Activated CD4-positive, alpha-beta T cell treated with anti-CD3 and anti-CD28 coated beads, Interleukin-2, Interleukin-4, amounts not matched to agents 100 ng/mL and 50 ng/mL, durations not matched to agents 16 hours and 8 hours (primary cell): ENCODE measurements at regions not wholly inside any gene's neighbourhood (a gene's known extent, or its start where the extent isn't known, plus 50 kb on each side); places are given as distances from the start of the nearest gene placed in this dataset.

Experiments used
- DNase-seq: peaks from one replicate; pipeline ENCODE4 v3.0.0-alpha.2; 2020; ENCODE audit warnings: low spot score

DNA sequence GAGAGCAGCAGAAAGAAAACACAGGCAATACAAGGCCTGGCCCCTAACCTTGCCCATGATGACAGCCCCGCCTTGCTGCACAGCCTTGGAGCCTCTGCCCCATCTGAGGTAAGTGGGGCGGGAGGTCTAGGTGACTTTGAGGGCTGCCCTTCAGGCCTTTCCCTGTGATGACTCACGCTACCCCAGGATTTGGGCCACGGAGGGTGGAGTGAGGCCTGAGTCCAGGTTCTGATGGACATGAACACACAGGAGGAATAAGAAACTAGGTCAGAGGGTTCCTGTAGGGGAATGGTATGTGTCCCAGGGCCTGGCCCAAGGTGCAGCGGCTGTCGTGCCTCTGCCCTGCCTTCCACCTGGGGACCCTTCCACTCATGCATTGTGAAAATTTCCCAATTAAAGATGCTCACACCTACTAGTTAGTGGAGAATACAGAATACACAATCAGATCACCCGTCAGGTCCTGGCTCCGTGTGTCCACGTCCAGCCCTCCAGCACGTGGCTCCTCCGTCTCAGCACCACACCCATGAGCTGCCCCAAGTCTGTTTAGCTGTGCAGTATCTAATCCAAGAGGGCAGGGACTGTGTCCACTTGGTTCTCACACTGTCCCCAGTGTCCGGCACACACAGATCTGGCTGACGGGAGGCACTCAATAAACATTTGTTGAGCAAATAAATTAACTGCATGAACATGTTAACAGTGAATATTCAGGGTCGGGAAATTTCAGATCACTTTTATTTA lies 111.0 kb downstream of the CHST1 start:
- DNase-seq: no peak

DNA sequence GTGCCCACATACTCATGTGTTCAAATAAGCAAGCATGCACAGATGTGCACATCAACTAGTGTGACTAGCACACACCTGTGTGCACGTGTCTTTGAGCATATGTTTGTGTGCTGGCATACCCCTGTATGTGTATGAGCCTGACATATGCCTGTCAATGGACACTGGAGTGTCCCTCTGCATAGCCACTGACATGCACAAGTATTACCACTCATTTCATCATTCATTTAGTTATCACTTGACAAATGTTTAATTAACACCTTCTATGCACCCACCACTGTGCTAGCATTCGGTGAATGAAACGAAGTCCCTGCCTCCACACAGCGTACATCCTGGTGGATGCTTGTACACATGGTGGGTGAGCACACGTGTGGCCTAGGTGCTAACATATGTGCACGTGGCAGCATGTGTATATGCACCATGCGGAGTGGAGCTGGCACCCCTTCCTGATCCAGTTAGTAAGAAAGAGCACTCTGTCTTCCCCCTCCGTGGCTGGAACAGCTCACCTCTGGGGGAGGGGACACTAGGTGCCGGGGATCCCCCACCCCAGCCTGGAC lies 112.0 kb downstream of the CHST1 start:
- no peak for DNase-seq

DNA sequence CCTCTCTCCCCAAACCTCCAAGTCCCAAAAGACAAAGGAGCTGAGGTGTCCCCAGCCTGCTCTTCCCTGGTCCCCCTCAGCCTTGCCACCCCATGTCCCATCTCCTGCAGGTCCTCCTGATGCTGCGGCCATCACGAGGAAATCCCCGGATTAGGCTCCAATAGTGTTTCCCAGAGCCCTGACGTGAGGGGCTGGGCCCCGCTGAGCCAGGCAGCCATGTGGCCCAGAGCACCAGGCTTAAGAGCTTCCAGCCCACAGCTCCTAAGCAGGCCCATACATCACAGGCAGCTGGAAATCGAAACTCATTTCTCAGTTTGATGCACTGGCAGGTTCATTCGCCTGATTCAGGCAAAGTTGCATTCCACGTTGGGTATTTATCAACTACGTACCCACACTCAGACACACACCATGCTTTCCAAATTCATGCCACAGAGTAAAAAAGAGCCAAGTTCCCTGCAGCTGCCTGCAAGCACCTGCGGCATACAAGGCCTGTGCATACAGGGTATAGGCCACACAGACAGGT lies 114.2 kb downstream of the CHST1 start:
- DNase-seq: no peak

DNA sequence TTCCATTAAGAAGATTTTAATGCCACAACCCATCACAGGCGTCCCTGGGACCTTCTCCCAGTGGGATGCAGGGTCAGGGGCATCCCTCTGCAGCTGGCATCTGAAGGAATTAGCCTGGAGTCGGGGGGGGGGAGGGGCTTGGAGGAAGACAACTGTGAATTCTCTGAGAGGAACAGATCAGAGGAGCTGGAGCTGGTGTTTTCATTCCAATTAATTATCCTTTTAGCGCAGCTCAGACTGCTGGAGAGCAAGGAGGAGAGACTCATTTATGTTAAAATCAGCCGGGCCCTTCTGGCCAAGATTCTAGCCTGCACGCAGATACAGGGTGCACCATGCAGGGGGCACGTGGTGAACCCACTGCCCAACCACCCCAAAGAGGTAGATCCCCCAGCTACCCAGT lies 116.2 kb downstream of the CHST1 start:
- no peak for DNase-seq

DNA sequence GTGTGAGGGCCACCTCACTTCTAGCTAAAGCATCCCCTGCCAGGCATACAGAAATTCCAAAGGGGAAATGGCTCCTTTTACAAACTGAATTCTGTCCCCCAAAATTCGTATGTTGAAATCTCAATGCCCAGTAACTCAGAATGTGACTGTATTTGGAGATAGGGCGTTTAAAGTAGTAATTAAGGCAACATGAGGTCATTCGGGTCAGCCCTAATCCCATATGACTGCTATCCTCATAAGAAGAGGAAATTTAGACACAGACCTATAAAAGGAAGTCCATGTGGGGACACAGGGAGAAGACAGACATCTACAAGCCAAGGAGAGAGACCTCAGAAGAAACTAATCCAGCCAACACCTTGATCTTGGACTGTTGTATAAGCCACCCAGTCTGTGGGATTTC lies 119.1 kb downstream of the CHST1 start:
- DNase-seq: no peak

DNA sequence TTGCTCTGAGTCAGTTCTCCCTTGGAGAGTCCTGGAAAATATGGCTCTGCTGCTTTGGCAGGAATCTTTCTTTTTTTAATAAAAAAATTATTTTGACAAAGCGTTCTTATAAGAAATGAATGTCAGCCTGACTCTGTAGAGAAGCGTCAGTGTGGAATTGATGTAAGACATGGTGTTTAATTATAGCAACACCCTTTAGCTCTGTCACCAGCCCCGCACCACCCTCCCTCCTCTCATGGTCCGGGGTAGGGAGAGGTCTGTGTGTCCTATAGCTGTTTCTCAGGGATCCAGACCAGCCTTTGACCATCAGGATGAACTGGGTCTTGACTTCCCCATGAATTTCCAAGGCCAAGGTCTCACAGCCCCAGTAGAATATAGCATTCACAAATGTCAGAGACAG lies 120.6 kb downstream of the CHST1 start:
- DNase-seq: no peak

DNA sequence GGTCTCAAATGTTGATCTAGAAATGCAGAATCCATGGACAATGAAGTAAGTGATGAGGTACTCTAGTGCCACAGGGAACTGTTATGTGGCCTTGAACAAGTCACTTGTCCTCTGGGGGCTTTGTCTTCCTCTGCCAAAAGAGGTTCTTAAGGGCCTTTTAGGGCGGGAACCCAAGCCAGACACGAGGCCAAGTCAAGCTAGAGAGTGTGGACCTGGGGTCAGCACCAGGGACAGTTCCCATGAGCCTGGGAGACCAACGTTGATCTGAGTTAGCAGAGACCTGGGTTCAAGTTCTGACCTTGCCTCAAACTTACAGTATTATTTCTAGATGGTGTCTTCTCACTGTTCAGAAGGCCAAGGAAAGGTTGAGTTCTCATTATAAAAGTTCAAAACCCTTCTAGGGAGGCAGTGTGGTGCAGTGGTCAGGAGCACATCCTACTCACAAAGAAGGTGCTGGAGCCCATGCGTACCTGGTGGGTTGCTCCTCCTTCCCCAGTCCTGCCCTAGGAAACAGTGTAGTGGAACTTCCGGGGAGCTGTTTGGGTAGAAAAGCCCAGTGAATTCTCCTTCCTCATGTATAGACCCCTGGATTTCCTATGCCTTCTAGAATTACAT lies 121.5 kb downstream of the CHST1 start:
- DNase-seq: no peak

DNA sequence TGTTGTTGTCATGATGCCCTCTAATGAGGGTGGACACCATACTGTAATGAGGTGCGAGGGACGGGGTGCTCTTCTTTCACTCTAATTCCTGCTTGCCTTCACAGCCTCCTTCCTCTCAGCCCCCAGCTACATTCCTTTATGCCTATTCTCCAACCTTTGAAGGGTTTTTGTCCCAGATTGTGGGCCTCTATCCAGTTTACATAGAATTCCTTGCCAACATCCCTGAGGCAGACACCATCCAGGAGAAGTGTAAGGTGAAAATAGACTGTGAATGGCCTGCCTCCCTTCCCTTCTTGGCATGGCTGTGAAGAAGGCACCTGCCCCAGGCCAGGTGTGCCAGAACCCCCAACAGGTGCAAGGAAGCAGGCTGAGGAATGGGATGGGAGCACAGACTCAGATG lies 122.3 kb downstream of the CHST1 start:
- DNase-seq: no peak

DNA sequence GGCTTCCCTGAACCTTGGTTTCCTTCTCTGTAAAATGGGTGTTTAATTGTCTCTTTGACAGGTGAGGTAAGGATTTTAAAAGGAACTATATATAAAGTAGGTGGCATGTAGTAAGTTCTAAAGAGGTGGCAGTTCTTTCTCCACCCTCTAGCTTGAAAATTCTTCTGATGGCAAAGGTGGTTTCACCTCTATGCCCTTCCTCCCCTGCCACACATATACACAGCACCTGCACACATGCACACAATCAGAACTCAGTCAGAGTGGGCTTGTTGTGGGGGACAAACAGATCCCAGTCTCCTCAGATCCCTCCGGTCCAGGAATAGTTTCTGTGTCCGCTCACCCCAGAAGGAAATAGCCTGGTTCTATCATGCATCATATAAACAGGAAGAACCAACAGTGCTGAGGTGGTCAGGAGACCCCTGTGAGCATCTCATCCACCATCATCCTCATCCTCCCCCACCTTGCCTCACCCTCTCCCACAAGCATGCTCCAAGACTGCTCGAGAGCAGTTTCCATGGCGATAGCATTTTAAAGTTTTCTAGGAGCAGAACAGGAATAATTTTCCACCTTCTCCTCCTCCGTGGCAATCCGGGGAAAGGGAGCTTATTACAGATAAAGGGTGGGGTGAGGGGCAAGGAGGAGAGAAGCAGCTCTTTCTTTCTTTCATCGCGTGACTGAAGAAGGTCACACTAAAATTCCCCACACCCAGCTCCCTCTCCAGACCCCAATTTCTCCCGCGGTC lies 123.6 kb downstream of the CHST1 start:
- DNase-seq: no peak

DNA sequence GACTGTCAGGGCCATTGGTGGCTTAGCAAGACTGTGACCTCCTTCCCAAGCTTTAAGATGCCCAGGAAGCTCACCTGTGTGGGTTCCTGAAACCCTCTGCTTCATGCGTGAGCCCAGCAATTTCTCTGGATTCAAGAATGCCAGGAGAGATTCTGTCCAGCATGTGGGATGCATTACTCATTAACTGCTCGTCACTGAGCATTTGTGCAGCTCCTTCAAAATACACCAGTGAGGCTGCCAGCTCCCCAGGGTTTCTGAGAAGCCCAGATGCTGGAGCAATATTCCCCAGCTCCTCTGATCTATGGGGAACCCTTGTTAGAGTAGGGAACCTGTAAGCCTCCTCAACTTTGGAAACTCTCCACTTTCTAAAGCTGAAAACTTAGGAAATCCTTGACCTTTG lies 126.5 kb downstream of the CHST1 start:
- DNase-seq: no peak

DNA sequence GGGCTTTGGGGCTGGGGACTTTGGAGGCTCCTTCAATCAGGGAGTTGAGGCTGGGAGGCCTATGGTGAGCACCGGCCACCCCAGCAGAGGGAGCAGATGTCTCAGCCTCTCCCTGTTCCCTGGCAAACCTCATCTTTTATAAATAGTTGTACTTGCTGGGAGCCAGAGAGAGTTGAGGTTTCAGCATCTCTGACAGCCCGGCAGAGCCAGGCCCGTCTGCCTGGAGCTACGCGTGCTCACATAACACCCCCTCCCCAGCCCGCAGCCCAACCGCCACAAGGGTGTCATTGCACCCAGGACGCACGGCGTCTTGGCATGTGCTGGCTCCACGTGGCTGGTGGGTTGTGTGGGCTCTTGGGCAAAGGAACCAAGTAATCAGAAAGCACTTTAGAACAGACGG lies 127.1 kb downstream of the CHST1 start:
- DNase-seq: no peak

DNA sequence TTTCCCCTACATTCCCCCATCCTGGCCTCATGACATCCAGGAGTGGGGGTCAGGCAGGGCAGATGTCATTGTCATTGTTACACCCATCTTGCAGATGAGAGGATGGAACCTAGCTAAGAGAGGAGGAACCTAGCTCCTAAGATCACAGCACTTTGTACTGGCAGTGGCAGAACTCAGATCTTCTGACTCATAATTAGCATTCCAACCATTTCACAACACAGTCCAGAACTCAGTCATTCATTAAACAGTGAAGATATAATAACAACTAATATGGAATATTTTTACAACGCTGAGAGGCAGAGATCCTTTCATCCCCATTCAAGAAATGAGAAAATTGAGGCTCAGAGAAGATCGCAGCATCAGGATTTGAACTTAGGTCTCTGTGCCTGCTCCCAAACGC lies 127.8 kb downstream of the CHST1 start:
- DNase-seq: no peak

DNA sequence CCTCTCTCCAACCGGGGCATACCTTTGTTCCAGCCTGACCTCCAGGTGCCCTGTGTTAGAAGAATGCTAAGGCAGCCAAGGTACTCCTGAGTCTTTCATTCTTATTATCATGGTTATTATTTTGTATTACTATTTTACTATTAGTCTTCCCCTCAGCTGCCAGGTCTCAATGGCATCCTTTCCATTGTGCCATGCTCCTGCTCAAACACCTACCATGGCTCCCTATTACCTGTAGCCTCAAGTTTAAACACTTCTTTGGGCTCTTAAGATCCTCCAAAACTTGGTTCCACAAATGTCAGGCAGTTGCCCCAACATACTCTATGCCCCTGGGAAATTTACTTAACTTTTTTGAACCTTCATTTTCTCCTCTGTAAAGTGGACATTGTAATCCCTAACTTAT lies 130.4 kb downstream of the CHST1 start:
- DNase-seq: no peak

DNA sequence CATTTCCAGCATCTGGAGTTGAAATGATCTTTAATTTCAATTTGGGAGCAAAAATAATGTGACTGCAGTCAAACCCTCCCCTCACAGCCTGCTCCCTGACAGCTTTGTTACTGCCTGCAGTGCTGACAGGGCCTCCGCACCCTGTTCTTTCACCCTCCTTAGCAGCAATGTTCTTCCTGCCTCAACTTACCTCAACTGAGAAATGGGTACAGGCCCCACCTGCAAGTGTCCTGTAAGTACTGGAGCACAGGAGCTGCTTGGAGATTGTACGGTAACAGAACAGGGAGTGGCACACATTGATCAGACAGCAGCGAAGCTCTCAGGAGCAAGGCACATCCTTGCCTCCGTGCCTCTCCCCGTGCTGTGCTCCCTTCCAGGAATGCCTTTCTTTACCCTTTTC lies 131.3 kb downstream of the CHST1 start:
- no peak for DNase-seq

DNA sequence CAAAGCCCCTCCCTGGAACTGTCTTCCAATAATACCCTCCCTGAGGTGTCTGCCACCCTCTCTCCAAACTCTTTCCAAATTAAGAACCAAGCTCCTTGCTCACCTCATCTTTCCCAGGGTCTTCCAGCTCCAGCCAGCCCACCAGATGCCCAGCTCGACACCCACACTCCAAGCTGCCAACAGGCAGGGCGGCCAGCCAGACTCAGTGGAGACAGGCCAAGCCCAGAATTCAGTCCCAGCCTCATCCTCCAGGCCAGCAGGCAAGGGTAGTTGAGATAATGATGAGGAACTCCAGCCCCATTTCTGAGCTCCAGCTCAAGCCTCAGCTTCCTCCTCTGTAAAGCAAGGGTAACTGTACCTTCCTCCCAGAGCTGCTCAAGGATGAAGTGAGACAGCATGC lies 132.9 kb downstream of the CHST1 start:
- DNase-seq: no peak

DNA sequence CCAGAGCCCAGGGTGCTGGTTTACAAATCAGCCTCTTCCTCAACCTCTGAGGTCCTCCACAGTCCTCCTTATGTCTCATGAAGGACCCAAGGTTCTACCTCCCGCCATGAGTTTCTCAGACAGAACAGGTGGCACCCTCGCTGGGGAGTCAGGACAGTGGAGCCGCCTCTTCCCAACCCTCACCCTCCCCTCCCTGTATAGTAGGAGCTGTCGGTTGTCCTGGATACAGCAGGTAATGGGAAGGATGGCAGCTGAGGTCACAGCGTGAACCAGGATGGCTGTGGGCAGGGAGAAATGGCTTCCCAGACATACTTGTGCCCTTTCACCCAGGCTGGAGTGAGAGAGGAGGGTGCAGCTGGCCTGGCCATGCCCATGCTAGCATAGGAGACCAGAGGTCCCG lies 134.6 kb downstream of the CHST1 start:
- no peak for DNase-seq

DNA sequence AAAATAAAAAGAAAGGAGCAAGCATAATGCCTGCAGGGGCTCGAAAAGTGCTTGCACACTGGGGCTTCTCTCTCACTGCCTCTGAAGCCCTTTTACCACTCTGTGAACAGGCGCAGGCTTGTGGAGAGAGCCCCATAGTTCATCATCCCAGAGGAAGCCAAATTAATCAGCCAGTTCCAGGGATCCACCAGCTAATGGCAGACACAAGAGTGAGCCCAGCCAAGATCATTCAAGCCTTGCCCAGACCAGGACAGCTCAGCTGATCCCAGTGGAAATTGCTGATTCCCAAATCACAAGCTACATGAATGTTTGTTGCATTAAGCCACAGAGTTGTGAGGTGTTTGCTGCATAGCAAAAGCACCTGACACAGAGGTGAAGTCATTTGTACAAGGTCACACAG lies 135.3 kb downstream of the CHST1 start:
- no peak for DNase-seq

DNA sequence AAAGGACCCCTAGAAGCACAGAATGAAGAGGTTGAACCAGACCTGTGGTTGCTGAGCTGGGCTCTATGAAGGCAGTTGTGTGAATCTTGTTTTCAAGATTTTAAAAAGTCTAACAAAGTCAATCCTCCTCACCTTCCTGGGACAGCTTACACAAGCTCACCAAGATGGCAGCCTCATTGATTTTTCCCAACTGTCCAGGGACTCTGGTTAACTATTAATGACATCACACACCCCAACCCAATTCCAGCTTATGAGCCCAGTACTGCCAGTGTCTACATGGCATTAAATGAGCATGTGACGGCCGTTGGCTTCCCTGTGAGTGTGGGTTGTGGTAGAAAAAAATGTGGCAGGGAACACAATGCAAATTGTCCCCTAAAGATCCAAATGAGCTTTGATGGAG lies 137.0 kb downstream of the CHST1 start:
- DNase-seq: no peak

DNA sequence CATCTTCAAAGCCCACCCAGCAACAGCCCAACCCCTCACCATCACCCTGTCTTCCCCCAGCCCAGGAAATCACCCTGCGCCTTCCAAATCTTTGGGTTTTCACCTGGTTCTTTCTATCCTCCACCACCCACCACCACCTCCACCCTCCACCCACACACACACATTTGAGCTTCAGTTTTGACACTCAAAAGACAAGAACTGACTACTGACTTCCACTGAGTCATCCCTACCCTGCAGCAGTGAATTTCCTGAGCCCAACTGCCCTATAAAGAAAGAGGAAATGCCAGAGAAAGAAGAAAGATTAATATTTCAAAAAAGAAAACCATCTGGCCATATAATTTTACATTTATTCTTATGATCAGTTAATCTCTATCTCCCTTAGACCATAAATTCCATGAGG lies 137.5 kb downstream of the CHST1 start:
- peak; percentile 81 for DNase-seq

DNA sequence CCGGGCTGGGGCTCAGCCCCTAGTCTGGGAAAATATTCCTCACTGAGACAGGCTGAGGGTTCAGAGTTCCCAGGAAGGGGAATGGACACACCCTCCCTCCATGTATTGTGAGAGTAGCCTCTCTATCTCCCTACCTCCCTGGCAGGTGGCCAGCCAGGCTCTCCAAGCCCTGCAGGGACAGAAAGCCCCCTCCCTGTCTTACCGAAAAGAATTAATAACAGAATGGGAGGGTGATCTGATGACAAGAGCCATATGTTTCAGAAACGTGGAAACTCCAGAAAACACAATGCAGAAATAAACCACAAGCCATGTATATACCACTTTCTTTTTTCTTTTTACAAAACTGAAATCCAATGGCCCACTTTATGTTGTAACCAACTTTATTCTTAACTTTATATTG lies 140.0 kb downstream of the CHST1 start:
- DNase-seq: no peak

DNA sequence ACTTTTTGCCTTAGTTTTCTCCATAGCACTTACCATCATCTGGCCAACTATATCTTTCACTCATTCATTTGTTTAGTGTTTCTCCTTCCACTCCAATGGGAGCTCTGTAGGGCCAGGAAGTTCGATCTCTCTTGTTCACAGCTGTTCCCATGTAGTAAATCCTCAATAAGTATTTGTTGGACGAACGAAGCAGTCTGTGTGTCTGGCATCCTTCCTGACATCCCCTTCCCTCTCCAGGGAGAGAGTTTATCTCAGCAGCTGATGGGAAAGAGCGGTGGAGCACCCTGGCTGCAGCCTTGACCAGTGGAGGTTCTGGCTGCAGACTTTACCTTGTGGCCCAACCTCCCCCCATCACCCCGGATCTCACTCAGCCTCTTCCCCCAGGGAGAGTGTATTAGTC lies 141.7 kb downstream of the CHST1 start:
- no peak for DNase-seq

DNA sequence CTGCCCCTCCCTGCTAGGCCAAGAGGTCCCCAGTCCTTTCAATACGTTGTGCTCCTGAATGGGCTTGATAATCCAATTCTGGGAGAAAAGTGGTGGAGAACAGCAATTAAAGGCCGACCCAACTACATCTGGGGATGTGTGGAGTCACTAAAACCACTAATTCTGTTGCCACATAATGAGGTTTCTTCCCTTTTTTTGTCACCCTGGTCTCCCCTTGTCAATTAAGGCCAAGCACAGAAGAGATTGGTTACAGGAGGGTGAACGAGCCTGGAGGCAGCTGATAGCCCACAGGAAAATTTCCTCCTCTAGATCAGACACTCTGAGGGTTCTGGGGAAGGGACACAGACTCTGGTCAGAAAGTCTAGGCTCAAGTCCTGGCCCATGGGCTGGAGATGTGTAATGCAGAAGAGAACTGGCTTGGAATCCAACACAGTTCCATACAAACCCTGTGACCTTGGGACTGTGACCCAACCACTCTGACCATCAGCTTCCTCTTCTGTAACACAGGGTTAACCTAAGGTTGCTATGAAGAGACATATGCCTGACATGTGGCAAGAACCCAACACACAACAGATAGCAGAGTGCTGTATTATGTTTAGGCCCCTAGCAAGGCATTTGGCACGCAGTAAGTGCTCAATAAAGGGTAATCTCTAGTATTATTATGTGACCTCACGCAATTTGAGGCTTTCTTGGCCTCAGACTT lies 146.4 kb downstream of the CHST1 start:
- no peak for DNase-seq
